NT2/D1 (cell line): ENCODE measurements at regions not wholly inside any gene's neighbourhood (a gene's known extent, or its start where the extent isn't known, plus 50 kb on each side); places are given as distances from the start of the nearest gene placed in this dataset.

Source experiments
- YY1 ChIP-seq: IDR thresholded peaks from 2 replicates; pipeline ENCODE4 v1.6.1; 2011; ENCODE audit not compliant: insufficient read length, insufficient read depth
- ZNF274 ChIP-seq: IDR thresholded peaks from 2 replicates; pipeline ENCODE4 v1.6.1; 2011; ENCODE audit warnings: mild to moderate bottlenecking, low read depth, low read length

DNA sequence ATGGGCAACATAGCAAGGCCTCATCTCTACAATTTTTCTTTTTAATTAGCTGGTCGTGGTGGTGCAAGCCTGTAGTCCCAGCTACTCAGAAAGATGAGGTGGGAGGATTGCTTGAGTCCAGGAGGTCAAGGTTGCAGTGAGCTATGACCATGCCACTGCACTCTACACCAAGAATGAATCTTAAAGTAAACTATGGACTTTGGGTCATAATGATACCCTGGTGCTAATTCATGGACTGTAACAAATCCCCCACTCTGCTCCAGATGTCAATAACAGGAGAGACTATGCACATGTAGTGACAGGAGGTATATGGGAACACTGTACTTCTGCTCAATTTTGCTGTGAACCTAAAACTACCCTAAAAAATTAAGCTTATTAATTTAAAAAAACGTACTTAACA is 155.4 kb downstream of the CEMIP2 start:
- TF ChIP-seq YY1 (no peak), ZNF274 (no peak)
